ENCODE measurements at regions not wholly inside any gene's neighbourhood (a gene's known extent, or its start where the extent isn't known, plus 50 kb on each side); places are given as distances from the start of the nearest gene placed in this dataset.

DNA sequence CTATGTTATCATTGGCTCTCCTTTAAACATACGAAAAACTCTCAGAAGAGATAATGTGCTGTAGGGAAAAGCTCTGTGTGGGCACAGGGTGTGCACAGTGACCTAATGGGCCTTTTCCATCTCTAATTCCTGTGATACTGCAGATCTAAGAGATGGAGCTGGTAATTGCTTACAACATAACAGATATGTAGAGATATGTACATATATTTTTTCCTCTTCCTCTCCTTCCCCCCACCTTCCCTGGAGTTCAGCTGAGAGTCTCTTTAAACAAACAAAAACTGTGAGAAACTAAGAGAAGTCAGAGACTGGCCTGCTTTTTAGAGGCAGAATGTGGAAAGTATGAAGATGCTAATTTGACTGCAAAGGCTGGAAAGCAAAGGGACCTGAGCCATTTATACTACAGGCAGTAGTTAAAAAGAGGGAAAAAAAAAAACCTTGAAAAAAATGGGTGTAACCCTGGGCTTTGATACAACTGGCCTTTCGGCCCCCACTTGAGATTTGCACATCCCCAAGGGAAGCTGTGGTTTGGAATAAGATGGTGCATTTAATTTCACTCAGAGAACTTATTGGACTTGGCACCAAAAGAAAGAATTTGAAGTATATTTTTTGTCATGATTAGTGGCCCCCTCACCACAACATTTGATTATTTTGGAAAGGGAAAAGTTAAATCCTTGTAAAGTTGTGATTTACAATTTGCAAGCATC lies 502.2 kb upstream of the ZEB2 start:
- no peak for TF ChIP-seq POLR2A (IDR thresholded peaks at IDR 0.05)
- TF ChIP-seq, protein P1, sequence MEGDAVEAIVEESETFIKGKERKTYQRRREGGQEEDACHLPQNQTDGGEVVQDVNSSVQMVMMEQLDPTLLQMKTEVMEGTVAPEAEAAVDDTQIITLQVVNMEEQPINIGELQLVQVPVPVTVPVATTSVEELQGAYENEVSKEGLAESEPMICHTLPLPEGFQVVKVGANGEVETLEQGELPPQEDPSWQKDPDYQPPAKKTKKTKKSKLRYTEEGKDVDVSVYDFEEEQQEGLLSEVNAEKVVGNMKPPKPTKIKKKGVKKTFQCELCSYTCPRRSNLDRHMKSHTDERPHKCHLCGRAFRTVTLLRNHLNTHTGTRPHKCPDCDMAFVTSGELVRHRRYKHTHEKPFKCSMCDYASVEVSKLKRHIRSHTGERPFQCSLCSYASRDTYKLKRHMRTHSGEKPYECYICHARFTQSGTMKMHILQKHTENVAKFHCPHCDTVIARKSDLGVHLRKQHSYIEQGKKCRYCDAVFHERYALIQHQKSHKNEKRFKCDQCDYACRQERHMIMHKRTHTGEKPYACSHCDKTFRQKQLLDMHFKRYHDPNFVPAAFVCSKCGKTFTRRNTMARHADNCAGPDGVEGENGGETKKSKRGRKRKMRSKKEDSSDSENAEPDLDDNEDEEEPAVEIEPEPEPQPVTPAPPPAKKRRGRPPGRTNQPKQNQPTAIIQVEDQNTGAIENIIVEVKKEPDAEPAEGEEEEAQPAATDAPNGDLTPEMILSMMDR (IDR thresholded peaks at IDR 0.05), result no peak

Measured in uterus (tissue), 2 donors.